Cerebellar nuclear complex (tissue), 1 donor: ENCODE measurements at regions not wholly inside any gene's neighbourhood (a gene's known extent, or its start where the extent isn't known, plus 50 kb on each side); places are given as distances from the start of the nearest gene placed in this dataset.
"Not testable (repeated sequence)": the region's sequence is repeated elsewhere in the genome, so short reads cannot be mapped to it uniquely, and the experiment has no call there.

Experiments
- DNase-seq, 2 experiments: peaks; one replicate each; lab custom pipeline; 2025; lab: John Stamatoyannopoulos, UW

DNA sequence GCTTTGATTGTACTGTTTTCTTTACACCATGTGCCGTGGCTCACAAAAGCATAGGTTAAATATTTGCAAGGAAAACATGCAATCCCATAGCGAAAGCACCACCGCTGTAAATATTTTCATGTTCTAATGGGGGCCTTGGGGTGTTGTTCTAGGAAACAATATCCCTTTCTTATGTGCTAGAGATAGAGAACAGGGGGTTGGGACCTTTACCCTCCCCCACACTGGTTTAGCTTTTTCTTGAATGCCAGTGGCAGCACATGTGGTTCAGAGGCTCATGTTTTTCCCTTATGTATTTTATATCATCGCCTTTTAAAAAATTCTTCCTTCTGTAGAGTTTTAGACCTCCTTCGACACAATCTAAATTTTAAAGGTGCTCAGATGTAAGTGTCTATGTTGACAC, 422.6 kb upstream of the TENM3 start:
- DNase-seq = no peak

DNA sequence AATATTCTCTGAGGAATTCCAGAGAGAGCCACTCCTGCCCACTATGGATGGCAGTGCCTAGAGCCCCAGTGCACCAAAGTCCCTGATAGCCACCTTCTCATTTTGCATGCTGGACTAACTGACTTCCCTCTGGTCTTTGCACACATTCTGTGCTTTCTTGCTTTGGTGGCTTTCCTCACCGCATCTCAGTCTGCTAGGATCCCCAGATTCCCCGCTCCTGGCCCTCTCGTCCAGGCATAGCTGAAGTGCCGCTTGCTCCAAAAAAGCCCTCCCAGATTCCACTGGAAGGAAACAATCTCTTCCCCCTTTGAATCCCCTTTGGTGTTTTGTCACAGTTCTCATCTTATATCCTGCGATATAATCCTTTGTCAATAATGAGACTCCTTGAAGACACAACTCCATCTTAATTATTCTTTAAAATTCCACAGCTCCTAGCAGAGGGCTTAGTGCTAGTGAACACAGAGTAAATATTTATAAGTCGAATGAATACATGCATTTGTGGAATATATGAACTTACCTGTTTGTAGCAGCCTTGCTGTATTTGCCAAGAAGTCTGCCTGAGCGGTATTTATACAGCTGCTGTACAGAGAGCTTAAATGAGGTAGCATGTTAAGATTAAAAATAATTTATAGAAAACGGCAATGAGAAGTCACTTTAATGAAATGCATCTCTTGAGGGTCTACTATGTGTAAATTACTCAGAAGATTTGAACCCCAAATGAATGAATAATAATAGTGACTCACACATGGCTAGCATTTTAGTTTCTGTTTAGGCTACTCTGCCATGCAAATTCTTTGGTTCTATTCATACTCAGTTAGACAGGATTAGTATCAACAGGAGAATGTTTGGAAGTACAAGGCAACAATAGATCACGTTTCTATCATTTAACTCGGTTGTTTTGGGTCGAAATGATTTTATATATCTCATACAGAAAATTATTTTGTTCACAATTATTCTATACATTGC, 421.9 kb upstream of the TENM3 start:
- no peak for DNase-seq

DNA sequence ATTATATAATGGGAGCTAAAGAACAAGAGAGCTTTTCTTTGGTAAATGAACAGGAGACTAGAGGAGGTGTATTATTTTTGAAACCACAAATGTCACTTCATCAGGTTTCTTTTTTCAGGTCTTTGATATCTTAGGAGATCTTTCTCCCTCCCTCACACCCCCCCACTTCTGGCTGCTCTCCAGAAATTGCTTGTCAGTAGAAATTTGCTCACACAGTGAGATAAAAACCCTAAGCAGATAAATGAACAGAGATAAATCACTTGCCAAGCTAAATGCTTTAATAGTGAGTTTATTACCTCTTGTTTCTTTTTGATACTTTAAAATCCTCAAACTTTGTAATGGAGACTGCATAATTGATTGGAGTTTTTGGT, 421.2 kb upstream of the TENM3 start:
- no peak for DNase-seq

DNA sequence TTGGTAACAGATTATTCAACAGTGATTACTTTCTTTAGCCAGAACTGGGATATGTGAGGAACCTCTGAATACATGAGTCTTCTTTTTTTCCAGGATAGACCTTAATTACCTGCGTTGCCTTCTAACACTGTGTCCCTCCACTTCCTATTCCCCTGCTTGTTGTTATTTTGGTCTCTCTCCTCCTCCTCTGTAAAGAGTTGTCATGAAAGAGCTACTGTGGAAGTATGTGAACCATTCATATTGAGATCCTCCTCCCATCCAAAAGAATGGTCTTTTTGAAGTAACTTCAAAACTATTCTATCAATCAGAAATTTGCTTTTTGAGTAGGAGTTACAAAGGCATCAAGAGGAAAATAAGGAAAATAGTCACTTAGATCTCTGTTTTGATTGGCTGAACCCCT, 420.0 kb upstream of the TENM3 start:
- DNase-seq = no peak

DNA sequence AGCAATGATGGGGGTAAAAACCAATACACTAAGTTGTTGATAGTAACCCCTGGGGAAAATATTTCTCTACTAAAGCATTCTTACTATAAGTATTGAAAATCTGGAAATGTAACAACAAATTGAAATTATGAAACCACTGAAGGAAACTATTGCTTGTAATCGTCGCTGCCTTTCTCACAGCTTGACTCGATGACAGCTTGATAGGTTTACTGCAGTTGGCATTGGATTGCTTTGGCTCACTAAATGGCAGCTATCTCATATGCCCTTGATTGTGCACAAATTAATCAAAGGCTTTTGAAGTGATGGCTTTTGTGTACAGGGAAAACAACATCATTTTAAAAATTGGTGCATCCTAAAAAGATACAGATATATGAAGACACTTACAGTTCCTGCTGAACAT, 419.6 kb upstream of the TENM3 start:
- DNase-seq = no peak

DNA sequence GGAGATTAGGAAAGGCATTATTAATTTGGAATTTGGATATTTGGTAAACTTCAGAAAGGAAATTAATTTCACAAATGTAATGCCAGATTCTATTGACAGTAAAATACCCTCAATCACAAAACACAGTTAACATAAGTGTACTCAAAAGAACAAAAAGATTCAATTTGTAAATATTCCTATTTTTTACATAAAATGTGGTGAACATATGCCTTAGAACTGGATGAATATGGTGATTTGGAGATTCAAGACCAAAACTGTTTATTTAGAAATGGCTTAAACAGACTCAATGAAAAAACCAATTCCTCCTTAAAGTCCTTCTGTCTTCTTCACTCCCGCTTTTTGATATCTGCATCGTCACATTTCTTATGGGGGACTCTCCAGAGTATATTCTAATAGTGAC, 417.6 kb upstream of the TENM3 start:
- no peak for DNase-seq

DNA sequence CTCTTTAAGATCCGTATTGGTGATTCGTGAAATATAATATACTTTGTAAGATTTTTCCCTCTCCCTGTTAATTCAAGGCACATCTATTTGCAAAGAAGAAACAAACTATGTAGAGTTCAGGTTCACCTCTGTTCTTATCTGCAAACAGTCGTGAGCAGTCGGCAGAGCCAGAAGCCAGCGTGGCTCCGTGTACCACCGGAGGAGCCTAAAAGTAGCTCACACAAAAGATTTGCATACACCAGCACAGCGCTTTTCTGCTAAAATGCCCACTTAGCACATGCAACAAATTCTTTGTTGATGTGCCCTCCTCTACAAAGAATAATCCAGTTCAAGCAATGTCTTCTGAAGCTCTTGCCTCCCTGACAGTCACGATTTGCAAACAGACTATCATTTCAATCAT, 416.0 kb upstream of the TENM3 start:
- no peak for DNase-seq

DNA sequence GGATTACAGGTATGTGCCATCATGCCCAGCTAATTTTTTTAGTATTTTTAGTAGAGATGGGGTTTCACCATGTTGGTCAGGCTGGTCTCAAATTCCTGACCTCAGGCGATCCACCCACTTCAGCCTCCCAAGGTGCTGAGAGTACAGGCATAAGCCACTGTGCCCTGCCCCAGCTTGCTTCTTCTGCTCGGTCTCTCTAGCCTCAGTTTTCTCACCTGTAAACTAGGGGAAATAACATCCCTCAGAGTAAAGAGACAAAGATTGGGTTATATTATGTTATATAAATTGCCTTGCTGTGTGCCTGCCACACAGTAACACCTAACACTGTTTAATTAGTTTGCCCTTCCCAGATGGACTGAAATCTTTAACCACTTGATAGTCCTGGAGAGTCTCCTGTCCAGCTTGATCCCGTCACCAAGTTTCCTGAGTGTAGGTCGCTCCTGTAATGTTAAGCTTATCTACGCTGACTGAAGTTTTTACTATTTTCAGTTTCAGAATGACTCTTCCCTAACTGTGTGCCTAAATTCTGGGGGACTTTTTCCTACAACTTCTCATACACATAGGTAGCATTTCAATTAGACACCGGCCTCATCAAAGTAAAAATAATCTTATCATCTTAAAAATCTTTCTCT, 412.7 kb upstream of the TENM3 start:
- DNase-seq = no peak

DNA sequence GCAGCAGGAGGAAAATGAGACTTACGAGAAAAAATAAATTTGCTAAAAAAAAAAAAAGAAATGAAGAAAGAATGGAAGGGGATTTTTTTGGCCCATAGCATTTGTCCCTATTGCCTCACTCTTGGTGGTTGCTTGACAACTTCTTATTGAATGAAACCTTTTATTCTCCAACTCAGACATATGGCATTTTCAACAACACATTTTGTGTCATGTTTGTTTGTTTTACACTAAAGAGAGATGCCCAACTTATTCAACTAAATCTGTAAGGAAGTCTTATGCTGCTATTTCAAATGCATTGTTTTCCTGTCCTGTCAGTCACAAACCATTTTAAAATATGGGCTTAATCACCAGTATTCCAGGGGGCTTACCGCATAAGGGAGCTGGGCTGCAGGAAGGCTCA, 409.1 kb upstream of the TENM3 start:
- no peak for DNase-seq

DNA sequence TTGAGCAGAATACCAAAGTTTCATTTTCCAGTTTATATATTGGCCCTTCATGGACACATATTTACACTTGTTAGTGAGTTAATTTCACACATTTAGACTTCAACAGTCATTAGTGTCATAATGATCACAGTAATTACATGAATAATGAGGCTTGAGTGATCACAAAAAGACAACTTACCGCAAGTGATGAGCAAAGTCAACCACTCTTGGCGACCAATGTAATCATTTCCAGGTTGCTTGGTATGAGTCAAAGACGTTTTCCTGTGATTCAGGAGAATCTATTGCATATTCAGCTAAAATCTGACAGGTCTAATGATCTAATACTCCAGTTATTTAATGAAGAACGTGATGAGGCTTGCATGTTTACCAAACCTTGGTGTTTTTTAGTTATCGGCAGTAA, 407.9 kb upstream of the TENM3 start:
- no peak for DNase-seq

DNA sequence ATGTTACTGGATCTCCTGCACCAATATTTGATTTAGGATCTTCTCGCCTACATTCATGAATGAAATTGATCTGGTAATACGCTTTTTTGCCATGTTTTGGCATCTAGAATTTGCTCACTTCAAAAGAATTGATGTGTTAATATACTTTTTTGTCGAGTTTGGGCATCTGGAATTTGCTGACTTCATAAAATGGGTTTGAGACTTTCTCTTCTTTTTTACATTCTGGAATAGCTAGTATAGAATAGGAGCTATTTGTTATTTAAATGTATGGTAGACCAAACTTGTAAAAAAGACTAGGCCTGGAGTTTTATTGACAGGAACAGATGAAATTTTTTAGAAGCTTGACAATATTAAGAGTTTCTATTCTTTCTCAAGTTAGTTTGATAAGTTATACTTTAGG, 404.9 kb upstream of the TENM3 start:
- no peak for DNase-seq

DNA sequence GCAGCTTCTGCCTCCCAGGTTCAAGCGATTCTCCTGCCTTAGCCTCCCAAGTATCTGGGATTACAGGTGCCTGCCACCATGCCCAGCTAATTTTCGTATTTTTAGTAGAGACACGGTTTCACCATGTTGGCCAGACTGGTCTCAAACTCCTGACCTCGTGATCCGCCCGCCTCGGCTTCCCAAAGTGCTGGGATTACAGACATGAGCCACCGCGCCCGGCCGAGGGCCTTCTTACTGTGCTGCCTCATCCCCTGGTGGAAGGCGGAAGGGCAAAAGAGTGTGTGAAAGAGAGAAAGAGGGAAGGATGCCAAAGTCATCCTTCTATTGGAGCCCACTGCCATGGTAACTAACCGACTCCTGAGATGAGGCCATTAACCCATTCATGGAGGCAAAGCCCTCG, 399.4 kb upstream of the TENM3 start:
- not testable (repeated sequence) for DNase-seq

DNA sequence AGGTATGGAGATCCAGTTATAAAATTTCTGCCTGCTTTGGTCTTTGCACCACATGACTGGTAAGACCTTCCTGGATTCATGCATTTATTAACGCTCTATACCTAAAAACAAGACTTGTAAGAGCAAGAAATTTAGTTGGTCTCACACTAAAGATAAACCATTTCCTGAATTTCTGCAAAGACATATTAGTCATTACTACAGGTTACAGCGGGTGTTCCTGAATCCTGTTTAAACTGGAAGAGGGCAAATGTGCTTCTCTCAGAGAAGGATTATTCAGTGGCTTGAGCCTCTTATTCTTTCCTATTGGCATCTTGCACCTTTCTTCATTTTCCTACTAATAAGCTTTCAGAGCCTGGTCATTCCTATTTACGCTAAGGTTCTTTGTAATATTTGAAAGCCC, 397.6 kb upstream of the TENM3 start:
- DNase-seq = no peak

DNA sequence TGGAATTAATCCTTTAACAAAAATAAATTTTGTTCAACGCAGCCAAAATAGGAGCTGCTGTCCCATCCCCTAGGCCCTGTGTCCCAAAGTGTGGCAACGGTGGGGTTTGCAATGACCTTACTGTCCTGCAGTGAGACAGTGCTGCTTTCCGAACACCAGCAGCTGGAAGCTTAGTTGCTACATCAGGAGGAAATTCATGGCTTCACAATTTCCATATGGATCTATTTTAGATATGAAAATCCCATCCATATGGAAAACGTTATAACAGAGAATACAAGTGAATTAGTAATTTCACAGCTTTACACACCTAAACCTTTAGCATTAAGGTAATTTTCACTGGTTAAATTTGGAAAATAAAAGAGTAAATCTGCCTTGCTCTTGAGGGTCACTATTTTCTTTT, 396.3 kb upstream of the TENM3 start:
- no peak for DNase-seq

DNA sequence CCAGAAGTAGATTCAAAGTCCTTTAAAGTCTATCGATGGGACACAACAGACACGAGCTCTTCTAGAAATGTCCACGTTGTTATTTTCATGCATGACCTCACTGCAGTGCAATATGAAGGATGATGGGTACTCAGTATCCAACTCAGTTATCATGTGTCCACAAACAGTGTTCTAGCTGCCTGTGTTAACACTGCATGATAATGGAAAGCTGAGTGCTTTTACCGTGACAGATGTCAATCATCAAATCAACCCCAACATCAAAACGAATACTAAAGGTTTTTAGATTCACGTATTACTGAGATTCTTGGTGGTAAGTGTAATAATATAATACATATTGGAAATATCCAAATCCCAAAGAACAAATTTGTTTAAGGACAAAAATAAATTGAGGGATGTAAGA, 394.8 kb upstream of the TENM3 start:
- no peak for DNase-seq

DNA sequence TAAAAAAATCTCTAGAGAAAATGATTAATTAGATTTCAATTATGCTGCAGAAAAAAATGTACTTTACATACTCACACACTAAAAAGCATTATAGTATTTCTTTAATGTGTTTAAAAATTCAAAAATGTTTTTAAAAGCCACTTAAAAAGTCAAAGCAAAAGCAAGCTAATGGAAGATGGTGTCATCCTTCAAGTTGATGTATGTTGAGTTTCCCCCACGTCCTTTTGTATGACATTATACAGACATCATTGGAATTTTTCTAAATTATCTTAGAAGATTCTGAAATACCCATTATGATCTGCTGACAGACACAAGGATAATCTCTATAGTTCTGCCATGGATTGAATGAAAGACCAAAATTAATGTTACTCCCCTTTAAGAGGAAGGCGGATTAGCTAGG, 393.7 kb upstream of the TENM3 start:
- no peak for DNase-seq

DNA sequence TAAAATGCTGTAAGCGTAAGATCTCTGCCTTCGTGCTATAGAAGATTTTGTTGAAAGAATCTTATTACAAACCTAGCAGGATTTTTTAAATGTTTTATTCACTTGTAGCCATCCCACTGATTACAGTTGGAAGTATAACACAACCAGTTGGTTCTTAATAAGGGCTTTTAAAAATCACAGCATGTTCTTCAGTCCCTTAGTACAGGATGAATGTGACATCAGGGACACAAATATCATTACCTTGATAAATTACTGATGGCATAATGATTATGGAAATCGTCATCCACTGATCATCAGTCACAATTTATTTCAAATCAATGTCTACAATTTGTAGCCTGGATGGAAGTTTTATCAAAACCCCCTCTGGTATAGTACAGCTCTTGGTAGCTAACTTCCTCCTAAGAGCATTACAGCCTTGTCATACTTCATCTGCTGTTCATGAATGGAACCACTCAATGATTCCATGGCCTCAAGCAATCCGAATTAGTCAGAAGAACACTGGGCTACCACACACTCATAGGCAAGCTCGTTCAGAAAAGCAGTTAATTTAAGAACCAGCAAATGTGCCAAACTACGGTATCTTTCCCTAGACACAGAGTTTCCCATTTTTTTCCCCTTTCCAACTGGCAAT, 389.2 kb upstream of the TENM3 start:
- DNase-seq = no peak

DNA sequence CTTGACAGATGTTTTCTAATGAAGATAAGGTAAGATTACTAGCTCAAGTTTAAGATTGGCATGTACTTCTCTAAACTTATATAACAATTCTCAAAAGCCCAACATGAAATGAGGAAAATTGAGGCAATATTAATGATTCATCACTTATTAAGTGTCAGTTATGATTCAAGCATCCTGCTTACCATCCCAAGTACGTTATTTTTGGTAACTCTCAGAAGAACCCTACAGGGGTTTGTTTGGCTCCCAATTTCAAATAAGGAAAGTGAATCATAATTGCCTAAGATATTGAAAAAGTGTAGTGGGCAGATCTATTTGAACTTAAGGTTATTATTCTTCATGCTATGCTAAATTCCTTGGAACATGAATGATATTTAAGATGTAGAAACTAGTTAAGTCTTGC, 387.9 kb upstream of the TENM3 start:
- no peak for DNase-seq

DNA sequence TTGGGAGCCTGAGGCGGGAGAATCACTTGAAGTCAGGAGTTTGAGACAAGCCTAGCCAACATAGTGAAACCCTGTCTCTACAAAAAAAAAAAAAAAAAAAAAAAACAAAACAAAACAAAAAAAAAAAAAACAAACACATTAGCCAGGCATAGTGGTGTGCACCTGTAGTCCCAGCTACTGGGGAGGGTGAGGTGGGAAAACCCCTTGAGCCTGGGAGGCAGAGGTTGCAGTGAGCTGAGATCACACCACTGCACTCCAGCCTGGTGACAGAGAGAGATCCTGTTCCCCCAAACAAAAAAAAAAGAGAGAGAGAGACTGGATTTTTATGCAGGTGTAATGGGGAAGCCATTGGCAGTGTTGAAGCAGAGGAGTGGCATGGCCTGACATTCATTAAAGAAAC, 385.7 kb upstream of the TENM3 start:
- DNase-seq = not testable (repeated sequence)

DNA sequence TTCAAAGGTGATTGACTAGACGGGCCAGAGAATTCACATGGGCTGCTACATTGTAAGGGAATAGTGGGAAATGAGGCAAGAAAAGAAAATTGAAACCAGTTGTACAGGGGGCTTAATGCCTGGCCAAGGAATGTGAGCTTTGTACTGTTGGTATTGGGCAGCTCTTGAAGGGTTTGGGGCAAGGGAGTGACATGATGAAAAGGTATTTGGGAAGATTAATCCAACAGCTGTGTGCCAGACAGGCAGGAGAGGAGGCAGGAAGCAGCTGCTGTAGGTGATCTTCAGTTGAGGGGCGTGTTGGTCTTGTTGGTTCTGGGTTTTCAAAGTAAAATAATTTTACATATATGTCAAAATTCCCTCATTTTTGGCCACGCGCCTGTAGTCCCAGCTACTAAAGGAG, 384.5 kb upstream of the TENM3 start:
- DNase-seq = no peak

DNA sequence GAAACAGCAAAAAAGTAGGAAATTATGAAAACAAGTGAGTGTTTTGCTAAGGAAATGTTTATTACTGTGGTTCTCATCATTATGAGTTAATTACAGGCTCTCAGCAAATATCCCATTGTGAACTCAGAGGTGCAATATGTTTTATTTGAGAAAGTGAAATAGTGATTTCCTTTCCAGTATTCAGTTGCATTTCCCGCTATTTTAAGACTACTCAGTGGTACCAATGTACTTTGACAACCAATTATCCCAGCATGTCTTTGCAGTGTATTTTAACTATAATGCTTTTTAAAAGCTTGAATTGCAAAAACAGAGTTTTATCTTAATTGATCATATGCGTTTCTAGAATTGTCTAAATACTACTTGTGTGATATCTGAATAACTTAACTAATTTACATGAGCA, 383.8 kb upstream of the TENM3 start:
- no peak for DNase-seq

DNA sequence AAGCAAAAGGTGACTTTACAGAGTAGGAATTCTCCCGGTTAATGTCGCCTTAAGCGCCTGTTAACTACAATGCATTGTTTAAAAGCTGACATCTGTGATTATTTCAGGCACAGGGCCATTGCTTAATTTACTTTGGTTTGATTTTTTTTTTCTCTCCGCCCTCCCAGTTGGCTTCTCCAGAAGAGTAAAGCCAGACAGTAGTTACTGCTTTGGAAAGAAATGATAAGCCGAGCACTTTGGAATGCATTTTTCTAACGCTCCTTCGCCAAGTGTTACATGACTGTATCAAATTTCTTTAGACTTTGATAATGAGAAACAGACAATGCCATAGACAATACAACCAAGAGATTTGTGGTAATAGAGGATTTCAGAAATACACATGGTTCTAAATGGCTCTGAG, 383.0 kb upstream of the TENM3 start:
- no peak for DNase-seq

DNA sequence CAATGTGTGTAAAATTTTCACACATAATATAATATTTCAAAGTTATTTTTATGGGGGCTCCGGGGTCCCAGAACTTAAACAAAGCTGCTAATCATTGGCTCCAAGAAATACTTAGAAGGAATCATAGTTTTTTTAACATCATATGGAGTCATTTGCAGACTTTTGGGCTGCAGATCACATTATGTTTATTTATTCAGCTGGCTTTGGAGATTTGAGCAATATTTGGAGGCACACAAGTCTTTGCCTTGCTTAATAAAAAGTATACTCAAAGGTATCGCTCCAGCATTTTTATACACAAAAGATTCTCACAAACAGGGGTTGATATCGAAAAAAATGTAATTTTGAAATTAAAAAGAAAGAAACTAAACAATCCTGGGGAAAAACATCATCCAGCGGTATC, 382.5 kb upstream of the TENM3 start:
- DNase-seq = no peak
